Fibroblast of lung (primary cell): ENCODE measurements at regions not wholly inside any gene's neighbourhood (a gene's known extent, or its start where the extent isn't known, plus 50 kb on each side); places are given as distances from the start of the nearest gene placed in this dataset.

Experiments
- CTCF ChIP-seq, 2 donors: IDR thresholded peaks in 1 of 2; conservative IDR thresholded peaks in 1 of 2; 1 replicate in 1 of 2; 2 replicates in 1 of 2; pipeline ENCODE4 v1.5.1; 2011 to 2012; ENCODE audit warnings: low read length in 2 of 2, control low read depth in 1 of 2, inconsistent platforms in 1 of 2, low read depth in 1 of 2, mild to moderate bottlenecking in 1 of 2
- EZH2 ChIP-seq: IDR thresholded peaks from 2 replicates; pipeline ENCODE4 v1.5.1; 2012; ENCODE audit warnings: low read length, control low read depth, mild to moderate bottlenecking; ENCODE audit errors: missing control alignments

GRCh38 chr14:71414631-71415403 lies 507.6 kb downstream of the PCNX1 start:
- TF ChIP-seq CTCF (conservative IDR thresholded peaks at IDR 0.05 in 1 of 2, IDR thresholded peaks at IDR 0.05 in 1 of 2; ENCODE audit: low read depth in 1 of 2, low read length in 2 of 2) (no peak), EZH2 (no peak)
